Mesendoderm (in vitro differentiated cells): ENCODE measurements at regions not wholly inside any gene's neighbourhood (a gene's known extent, or its start where the extent isn't known, plus 50 kb on each side); places are given as distances from the start of the nearest gene placed in this dataset.

Experiments used
- DNase-seq: peaks from one replicate; pipeline ENCODE4 v3.0.0; 2013
- H2AK5ac ChIP-seq: 2 replicates; pipeline ENCODE4 v1.6.1; 2013; ENCODE audit warnings: low read length, inconsistent platforms
- H2BK120ac ChIP-seq: 2 replicates; pipeline ENCODE4 v1.6.1; 2013; ENCODE audit warnings: low read depth, mild to moderate bottlenecking, low read length, moderate library complexity, mixed read lengths
- H2BK15ac ChIP-seq: replicated peaks from 2 replicates; pipeline ENCODE4 v1.6.1; 2013; ENCODE audit warnings: low read depth, mild to moderate bottlenecking, moderate library complexity
- H2BK5ac ChIP-seq: 2 replicates; pipeline ENCODE4 v1.6.1; 2013; ENCODE audit warnings: low read length, inconsistent platforms
- H3K18ac ChIP-seq: 2 replicates; pipeline ENCODE4 v1.6.1; 2013; ENCODE audit warnings: mild to moderate bottlenecking, low read length, mixed read lengths
- H3K23ac ChIP-seq: one replicate; pipeline ENCODE4 v1.6.1; 2013; ENCODE audit warnings: low read length
- H3K27ac ChIP-seq: 2 replicates; pipeline ENCODE4 v1.5.1; 2013; ENCODE audit warnings: low read depth, mild to moderate bottlenecking, inconsistent platforms, low read length, moderate library complexity
- H3K27me3 ChIP-seq: 2 replicates; pipeline ENCODE4 v1.6.1; 2013; ENCODE audit warnings: low read length, control low read depth, mild to moderate bottlenecking, inconsistent platforms; ENCODE audit not compliant: insufficient read depth, poor library complexity
- H3K36me3 ChIP-seq: 2 replicates; pipeline ENCODE4 v1.6.1; 2013; ENCODE audit warnings: low read length, inconsistent platforms; ENCODE audit not compliant: control insufficient read depth, insufficient read depth
- H3K4ac ChIP-seq: one replicate; pipeline ENCODE4 v1.6.1; 2013; ENCODE audit warnings: low read depth, mild to moderate bottlenecking, low read length, moderate library complexity
- H3K4me1 ChIP-seq: 2 replicates; pipeline ENCODE4 v1.6.1; 2013; ENCODE audit warnings: low read depth, low read length, inconsistent platforms; ENCODE audit not compliant: control insufficient read depth
- H3K4me2 ChIP-seq: 2 replicates; pipeline ENCODE4 v1.6.1; 2013; ENCODE audit warnings: low read length
- H3K4me3 ChIP-seq: 2 replicates; pipeline ENCODE4 v1.5.1; 2013; ENCODE audit warnings: mild to moderate bottlenecking, low read length
- H3K56ac ChIP-seq: one replicate; pipeline ENCODE4 v1.6.1; 2013; ENCODE audit warnings: low read length
- H3K79me1 ChIP-seq: 2 replicates; pipeline ENCODE4 v1.6.1; 2013; ENCODE audit warnings: low read length, inconsistent platforms
- H3K79me2 ChIP-seq: 2 replicates; pipeline ENCODE4 v1.6.1; 2013; ENCODE audit warnings: mild to moderate bottlenecking, low read length; ENCODE audit not compliant: control insufficient read depth, insufficient read depth
- H3K9ac ChIP-seq: 2 replicates; pipeline ENCODE4 v1.6.1; 2013; ENCODE audit warnings: low read length, inconsistent platforms
- H4K5ac ChIP-seq: one replicate; pipeline ENCODE4 v1.6.1; 2013; ENCODE audit warnings: low read length
- H4K8ac ChIP-seq: one replicate; pipeline ENCODE4 v1.6.1; 2013; ENCODE audit warnings: low read depth, mild to moderate bottlenecking, control low read depth, low read length, moderate library complexity
- WGBS: extraction: QIAGEN DNeasy Blood & Tissue Kit; methylation state at CpG from one replicate; pipeline ENCODE4 v1.1.7; 2013; ENCODE audit warnings: low lambda C conversion rate, missing lambda C conversion rate; ENCODE audit not compliant: insufficient coverage; ENCODE audit errors: extremely low coverage; 5-methylcytosine and 5-hydroxymethylcytosine counted together

DNA sequence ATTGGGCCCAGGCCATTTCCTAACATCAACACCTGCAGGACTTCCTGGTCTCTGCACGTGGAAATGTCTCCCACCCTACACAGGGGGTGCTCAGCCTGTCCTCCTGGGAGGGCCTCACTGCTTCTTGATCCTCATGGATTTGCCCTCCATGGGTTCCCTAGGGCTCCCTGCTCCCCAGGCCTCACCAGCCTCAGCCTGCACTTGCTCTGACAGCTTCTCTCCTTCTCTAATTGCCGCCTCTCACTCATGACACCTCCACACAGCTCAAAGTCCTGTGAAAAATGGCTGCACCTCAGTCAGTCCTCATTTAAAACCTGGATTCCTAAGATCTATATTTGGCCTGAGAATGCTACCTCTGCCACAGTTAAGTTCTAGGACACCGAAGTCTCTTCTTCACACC lies 130.6 kb downstream of the PXDC1 start:
- Histone ChIP-seq H3K56ac (no peak overlapping the region), H3K23ac (no peak overlapping the region), H3K4me1 (no peaks in the 10 kb centered on the region), H3K9ac (no peak overlapping the region), H3K4ac (no peak overlapping the region), H2BK5ac (no peak overlapping the region), H3K79me2 (no peaks in the 10 kb centered on the region), H2AK5ac (no peak overlapping the region), H3K36me3 (no peaks in the 10 kb centered on the region), H3K79me1 (no peaks in the 10 kb centered on the region), H3K27ac (no peak overlapping the region), H3K4me3 (no peak overlapping the region), H4K5ac (no peak overlapping the region), H2BK15ac (no peak overlapping the region), H3K27me3 (no peaks in the 10 kb centered on the region), H4K8ac (no peak overlapping the region), H3K18ac (no peak overlapping the region), H3K4me2 (no peak overlapping the region), H2BK120ac (no peak overlapping the region)
- DNase-seq, result no peak
- no CpG with 5 or more reads among the region's 3 CpGs for WGBS

DNA sequence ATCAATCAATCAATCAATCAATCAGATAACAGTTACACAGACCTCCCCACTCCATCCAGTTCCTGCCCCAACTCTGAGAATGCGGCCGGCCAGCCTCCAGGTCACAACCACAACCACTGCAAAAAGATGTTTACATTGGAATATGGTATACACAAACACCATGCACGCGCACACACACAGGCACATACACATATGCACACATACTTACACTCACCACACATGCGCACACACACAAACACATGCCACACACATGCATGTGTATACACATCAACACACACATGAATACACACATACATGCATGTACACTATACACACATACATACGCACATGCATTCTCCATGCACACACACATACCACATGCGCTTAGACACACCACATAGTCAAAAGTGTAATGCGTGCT lies 131.1 kb downstream of the PXDC1 start:
- DNase-seq, result no peak
- Histone ChIP-seq H3K4me1 (no peaks in the 10 kb centered on the region), H3K36me3 (no peaks in the 10 kb centered on the region), H2AK5ac (no peak overlapping the region), H3K79me2 (no peaks in the 10 kb centered on the region), H3K4me3 (no peak overlapping the region), H3K27ac (no peak overlapping the region), H3K79me1 (no peaks in the 10 kb centered on the region), H4K8ac (no peak overlapping the region), H3K23ac (no peak overlapping the region), H3K4ac (no peak overlapping the region), H2BK15ac (no peak overlapping the region), H4K5ac (no peak overlapping the region), H2BK5ac (no peak overlapping the region), H3K27me3 (no peaks in the 10 kb centered on the region), H2BK120ac (no peak overlapping the region), H3K9ac (no peak overlapping the region), H3K18ac (no peak overlapping the region), H3K4me2 (no peak overlapping the region), H3K56ac (no peak overlapping the region)
- WGBS, result no CpG with 5 or more reads among the region's 8 CpGs

- Histone ChIP-seq H3K36me3 (no peaks in the 10 kb centered on the region), H2BK15ac (no peak overlapping the region), H2BK5ac (no peak overlapping the region), H3K79me2 (no peaks in the 10 kb centered on the region), H3K4me2 (no peak overlapping the region), H3K4ac (no peak overlapping the region), H2AK5ac (no peak overlapping the region), H3K4me3 (no peak overlapping the region), H3K9ac (no peak overlapping the region), H3K56ac (no peak overlapping the region), H3K18ac (no peak overlapping the region), H4K5ac (no peak overlapping the region), H4K8ac (no peak overlapping the region), H3K27me3 (no peaks in the 10 kb centered on the region), H3K23ac (no peak overlapping the region), H3K4me1 (no peaks in the 10 kb centered on the region), H3K27ac (no peak overlapping the region), H3K79me1 (no peaks in the 10 kb centered on the region), H2BK120ac (no peak overlapping the region)
- WGBS, result no CpG with 5 or more reads among the region's 4 CpGs
- DNase-seq, result no peak
Measured at GRCh38 chr6:3619800-3620199, 131.7 kb downstream of the PXDC1 start.

- no peak overlapping the region for H4K8ac ChIP-seq
- H3K56ac ChIP-seq, result no peak overlapping the region
- H3K4me1 ChIP-seq, result no peaks in the 10 kb centered on the region
- no peak overlapping the region for H2BK15ac ChIP-seq
- H3K9ac ChIP-seq, result no peak overlapping the region
- H3K79me2 ChIP-seq, result no peaks in the 10 kb centered on the region
- no CpG with 5 or more reads among the region's 7 CpGs for WGBS
- no peak overlapping the region for H3K18ac ChIP-seq
- H3K27me3 ChIP-seq, result no peaks in the 10 kb centered on the region
- H3K23ac ChIP-seq, result no peak overlapping the region
- no peak for DNase-seq
- no peak overlapping the region for H3K4me3 ChIP-seq
- H3K27ac ChIP-seq, result no peak overlapping the region
- H3K4ac ChIP-seq, result no peak overlapping the region
- no peaks in the 10 kb centered on the region for H3K79me1 ChIP-seq
- no peak overlapping the region for H4K5ac ChIP-seq
- no peak overlapping the region for H2BK120ac ChIP-seq
- no peak overlapping the region for H2BK5ac ChIP-seq
- H3K4me2 ChIP-seq, result no peak overlapping the region
- H3K36me3 ChIP-seq, result no peaks in the 10 kb centered on the region
- no peak overlapping the region for H2AK5ac ChIP-seq
Measured at GRCh38 chr6:3619201-3619600, 132.3 kb downstream of the PXDC1 start.

- DNase-seq, result no peak
- no peak overlapping the region for H3K27ac ChIP-seq
- WGBS, result no CpG with 5 or more reads among the region's 2 CpGs
Measured at GRCh38 chr6:3618642-3619041, 132.9 kb downstream of the PXDC1 start.

DNA sequence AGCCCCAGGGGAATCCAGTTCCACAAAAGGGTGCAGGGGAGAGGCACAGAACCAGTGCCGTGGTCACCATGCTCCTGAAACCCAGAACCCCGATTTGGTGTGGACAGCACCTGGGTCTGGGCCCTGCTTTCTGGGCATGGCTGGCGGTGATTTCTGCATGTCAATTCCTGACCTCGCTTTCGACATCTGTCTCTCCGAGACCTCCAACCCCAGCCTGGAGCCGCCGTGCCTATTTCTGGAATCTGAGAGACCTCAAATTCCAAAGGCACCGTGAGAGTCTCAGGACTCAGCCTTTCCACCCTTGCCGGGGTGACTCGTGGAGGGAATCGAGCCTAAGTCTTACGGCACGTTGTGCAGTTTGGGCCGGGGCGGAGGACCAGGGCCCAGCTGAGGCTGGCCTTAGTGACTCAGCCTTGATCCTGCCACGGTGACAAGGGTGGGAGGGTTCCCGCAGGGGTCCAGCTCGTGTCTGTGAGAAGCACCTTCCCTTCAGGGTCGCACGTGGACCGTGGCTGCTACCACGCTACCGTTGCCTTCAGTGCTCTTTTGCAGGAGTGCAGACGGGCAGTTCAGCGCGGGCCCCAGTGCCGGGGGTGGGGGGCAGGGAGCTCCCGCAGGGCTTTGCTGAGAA lies 133.7 kb downstream of the PXDC1 start:
- H3K79me2 ChIP-seq, result no peaks in the 10 kb centered on the region
- no CpG with 5 or more reads among the region's 29 CpGs for WGBS
- DNase-seq, result no peak
- no peak overlapping the region for H3K9ac ChIP-seq
- no peaks in the 10 kb centered on the region for H3K79me1 ChIP-seq
- H3K36me3 ChIP-seq, result no peaks in the 10 kb centered on the region
- H3K27me3 ChIP-seq, result no peaks in the 10 kb centered on the region
- no peak overlapping the region for H2BK5ac ChIP-seq
- no peak overlapping the region for H3K4me2 ChIP-seq
- H2AK5ac ChIP-seq, result no peak overlapping the region
- H3K4me1 ChIP-seq, result no peaks in the 10 kb centered on the region
- H2BK120ac ChIP-seq, result no peak overlapping the region
- no peak overlapping the region for H3K27ac ChIP-seq
- no peak overlapping the region for H3K4me3 ChIP-seq
- H4K8ac ChIP-seq, result no peak overlapping the region
- no peak overlapping the region for H3K4ac ChIP-seq
- no peak overlapping the region for H3K18ac ChIP-seq
- no peak overlapping the region for H2BK15ac ChIP-seq
- no peak overlapping the region for H3K56ac ChIP-seq
- no peak overlapping the region for H4K5ac ChIP-seq
- no peak overlapping the region for H3K23ac ChIP-seq

More at GRCh38 chr6:3618642-3619041, 132.9 kb downstream of the PXDC1 start:
- H3K56ac ChIP-seq, result no peak overlapping the region
- no peak overlapping the region for H2BK120ac ChIP-seq
- H3K27me3 ChIP-seq, result no peaks in the 10 kb centered on the region
- no peaks in the 10 kb centered on the region for H3K79me1 ChIP-seq
- no peak overlapping the region for H3K4me2 ChIP-seq
- H3K18ac ChIP-seq, result no peak overlapping the region
- no peaks in the 10 kb centered on the region for H3K79me2 ChIP-seq
- H4K5ac ChIP-seq, result no peak overlapping the region
- H3K4ac ChIP-seq, result no peak overlapping the region
- no peak overlapping the region for H2AK5ac ChIP-seq
- H2BK5ac ChIP-seq, result no peak overlapping the region
- no peaks in the 10 kb centered on the region for H3K4me1 ChIP-seq
- H3K36me3 ChIP-seq, result no peaks in the 10 kb centered on the region
- no peak overlapping the region for H3K23ac ChIP-seq
- no peak overlapping the region for H2BK15ac ChIP-seq
- no peak overlapping the region for H3K9ac ChIP-seq
- no peak overlapping the region for H3K4me3 ChIP-seq
- H4K8ac ChIP-seq, result no peak overlapping the region
